ENCODE measurements at regions not wholly inside any gene's neighbourhood (a gene's known extent, or its start where the extent isn't known, plus 50 kb on each side); places are given as distances from the start of the nearest gene placed in this dataset.
A peak's percentile ranks its signal among the peaks of the same experiment; 100 is the strongest.

- peak in 3 of 4 donors; percentile 49 to 61 (median 59) for ATAC-seq
- no peaks in the 10 kb centered on the region for H3K4me1 ChIP-seq
- H3K36me3 ChIP-seq (ENCODE audit: insufficient read depth in 1 of 2, low read depth in 1 of 2): no peaks in the 10 kb centered on the region
- H3K4me3 ChIP-seq: no peak overlapping the region
- no peaks in the 10 kb centered on the region for H3K27me3 ChIP-seq (ENCODE audit: insufficient read depth in 3 of 3, low read length in 2 of 3)
- WGBS, 3 donors: 4 to 7% (median 4%) methylated on average over 1 of the region's 1 CpG
- H3K9me3 ChIP-seq: no peaks in the 10 kb centered on the region
- H3K27ac ChIP-seq: no peak overlapping the region
- TF ChIP-seq CTCF (IDR thresholded peaks at IDR 0.05): peak; percentile 82
- DNase-seq: no peak
- intact Hi-C loops (cut with DNase I): no loop called here
Observed at GRCh38 chr9:80175286-80176150, 603.8 kb downstream of the TLE4 start.

- Histone ChIP-seq H3K36me3 (ENCODE audit: insufficient read depth in 1 of 2, low read depth in 1 of 2) (no peaks in the 10 kb centered on the region), H3K4me1 (no peaks in the 10 kb centered on the region), H3K27ac (no peak overlapping the region), H3K27me3 (ENCODE audit: insufficient read depth in 3 of 3, low read length in 2 of 3) (peaks cover 0 to 2% (median 0%) of the 10 kb centered on the region in 3 donors), H3K4me3 (no peak overlapping the region), H3K9me3 (no peaks in the 10 kb centered on the region)
- ATAC-seq (no peak), DNase-seq (no peak)
- TF ChIP-seq CTCF (IDR thresholded peaks at IDR 0.05): no peak
- intact Hi-C loops (cut with DNase I): no loop called here
- WGBS, 3 donors: 92 to 94% (median 92%) methylated on average over 4 of the region's 4 CpGs
Observed at GRCh38 chr9:80163889-80164288, 592.1 kb downstream of the TLE4 start.

GRCh38 chr9:80158554-80159170 lies 586.9 kb downstream of the TLE4 start:
- ATAC-seq (no peak), DNase-seq (no peak)
- peaks cover 0 to 2% (median 0%) of the 10 kb centered on the region in 3 donors for H3K27me3 ChIP-seq (ENCODE audit: insufficient read depth in 3 of 3, low read length in 2 of 3)
- no peaks in the 10 kb centered on the region for H3K9me3 ChIP-seq
- H3K36me3 ChIP-seq (ENCODE audit: insufficient read depth in 1 of 2, low read depth in 1 of 2): no peaks in the 10 kb centered on the region
- 77 to 79% (median 78%) methylated on average over 4 of the region's 4 CpGs for WGBS, 3 donors
- TF ChIP-seq CTCF (IDR thresholded peaks at IDR 0.05): no peak
- H3K4me3 ChIP-seq: no peak overlapping the region
- no peak overlapping the region for H3K27ac ChIP-seq
- intact Hi-C loops (cut with DNase I): no loop called here
- no peaks in the 10 kb centered on the region for H3K4me1 ChIP-seq

- H3K4me3 ChIP-seq: no peak overlapping the region
Observed at GRCh38 chr9:80158131-80158530, 586.4 kb downstream of the TLE4 start.

More at GRCh38 chr9:80158131-80158530, 586.4 kb downstream of the TLE4 start:
- Histone ChIP-seq H3K27ac (no peak overlapping the region), H3K27me3 (ENCODE audit: insufficient read depth in 3 of 3, low read length in 2 of 3) (peaks cover 0 to 2% (median 0%) of the 10 kb centered on the region in 3 donors), H3K36me3 (ENCODE audit: insufficient read depth in 1 of 2, low read depth in 1 of 2) (no peaks in the 10 kb centered on the region), H3K4me1 (no peaks in the 10 kb centered on the region), H3K9me3 (no peaks in the 10 kb centered on the region)
- WGBS, 3 donors: 77 to 91% (median 81%) methylated on average over 4 of the region's 4 CpGs
- ATAC-seq (no peak), DNase-seq (no peak)
- TF ChIP-seq CTCF (IDR thresholded peaks at IDR 0.05): no peak
- intact Hi-C loops (cut with DNase I): no loop called here
